K562 (cell line): ENCODE measurements at regions not wholly inside any gene's neighbourhood (a gene's known extent, or its start where the extent isn't known, plus 50 kb on each side); places are given as distances from the start of the nearest gene placed in this dataset.

Experiments used
- ATAC-seq: fragments of 200-7000 bp; cut with Tn5 transposase; 3 replicates; pipeline ENCODE4 v1.9.1; 2020; ENCODE audit warnings: moderate library complexity
- BruUV-seq: library from RNA; stranded (reverse); fragments of 400-500 nt; replicated peaks from 2 replicates; lab custom pipeline; 2021; lab: Mats Ljungman, UMichigan
- CTCF ChIA-PET: fragments of 300-600 bp; formaldehyde crosslinking; extraction: SDS; loops from one replicate; lab custom pipeline; 2021; ENCODE audit warnings: low intra/inter-chr PET ratio; lab: Yijun Ruan, JAX
- POLR2A ChIA-PET: fragments of 300-600, 350-650 bp; sonication (Branson Sonifier 250); formaldehyde crosslinking; extraction: SDS; loops from one replicate; lab custom pipeline; 2021; ENCODE audit warnings: antibody characterized with exemption, inconsistent platforms; lab: Yijun Ruan, JAX
- DNase-seq, 4 experiments: peaks; one replicate each; pipeline versions ENCODE4 v3.0.0 to v3.0.0-alpha.2; 2011 to 2018; ENCODE audit warnings: low spot score in 3 of 4, mixed read lengths in 3 of 4; ENCODE audit errors: extremely low read depth in 1 of 4
- FAIRE-seq: peaks from 2 replicates; lab custom pipeline; 2011; peaks lifted over from hg19 to GRCh38; lab: Jason Lieb, UNC
- H2AFZ ChIP-seq: 2 replicates; pipeline ENCODE4 v1.6.0; 2011; ENCODE audit warnings: low read depth, low read length, control low read depth, inconsistent platforms
- H3K27ac ChIP-seq: fragments of 200-600 bp; 3 replicates; pipeline ENCODE4 v1.8.0; 2011; ENCODE audit warnings: low read depth, mild to moderate bottlenecking, control low read depth, inconsistent platforms, low read length, moderate library complexity, mixed read lengths; ENCODE audit errors: extremely low read depth
- H3K27me3 ChIP-seq, 2 experiments: fragments of 300-600 bp in 1 of 2; 2 replicates in 1 of 2; 3 replicates in 1 of 2; pipeline versions ENCODE4 v1.6.0 to v1.8.0; 2011; ENCODE audit warnings: inconsistent platforms in 2 of 2, low read length in 2 of 2, mild to moderate bottlenecking in 1 of 2, mixed read lengths in 1 of 2, moderate library complexity in 1 of 2; ENCODE audit not compliant: control insufficient read depth in 2 of 2, insufficient read depth in 2 of 2
- H3K36me3 ChIP-seq: fragments of 300-600 bp; 3 replicates; pipeline ENCODE4 v1.8.0; 2011; ENCODE audit warnings: mild to moderate bottlenecking, low read length, inconsistent platforms; ENCODE audit not compliant: control insufficient read depth, insufficient read depth
- H3K4me1 ChIP-seq, 2 experiments: fragments of 200-600 bp in 1 of 2; replicated peaks in 1 of 2; 2 replicates in 1 of 2; 3 replicates in 1 of 2; pipeline versions ENCODE4 v1.5.1 to v1.8.0; 2011; ENCODE audit warnings: inconsistent platforms in 2 of 2, low read length in 2 of 2, mild to moderate bottlenecking in 1 of 2, mixed read lengths in 1 of 2, moderate library complexity in 1 of 2; ENCODE audit not compliant: control insufficient read depth in 2 of 2, insufficient read depth in 2 of 2
- H3K4me2 ChIP-seq: 2 replicates; pipeline ENCODE4 v1.6.1; 2011; ENCODE audit warnings: low read length, control low read depth, inconsistent platforms, mixed read lengths; ENCODE audit not compliant: insufficient read depth
- H3K4me3 ChIP-seq: fragments of 200-600 bp; sonication (generic), shearing (Covaris generic); 2 replicates; pipeline ENCODE4 v1.5.1; 2016; ENCODE audit warnings: control low read depth, inconsistent platforms
- H3K79me2 ChIP-seq: fragments of 200-600 bp; 3 replicates; pipeline ENCODE4 v1.8.0; 2011; ENCODE audit warnings: low read length, inconsistent platforms; ENCODE audit not compliant: control insufficient read depth, insufficient read depth
- H3K9ac ChIP-seq, 2 experiments: 2 replicates each; pipeline versions ENCODE4 v1.6.0 to v1.6.1; 2011; ENCODE audit warnings: low read depth in 2 of 2, low read length in 2 of 2, control low read depth in 1 of 2, inconsistent platforms in 1 of 2, mild to moderate bottlenecking in 1 of 2, mixed read lengths in 1 of 2; ENCODE audit not compliant: insufficient read depth in 1 of 2
- H3K9me1 ChIP-seq: one replicate; pipeline ENCODE4 v1.6.0; 2011; ENCODE audit warnings: inconsistent platforms, mild to moderate bottlenecking, low read length, moderate library complexity; ENCODE audit not compliant: control insufficient read depth, insufficient read depth
- H3K9me3 ChIP-seq: replicated peaks from 2 replicates; pipeline ENCODE4 v1.5.1; 2011; ENCODE audit warnings: low read depth, low read length, inconsistent platforms; ENCODE audit not compliant: control insufficient read depth, insufficient read depth
- H4K20me1 ChIP-seq: replicated peaks from 2 replicates; pipeline ENCODE4 v1.6.1; 2011; ENCODE audit warnings: low read length, inconsistent platforms, mixed read lengths; ENCODE audit not compliant: control insufficient read depth, insufficient read depth
- ATF1 ChIP-seq, 2 experiments: fragments of 450-650 bp in 1 of 2; IDR thresholded peaks; 2 replicates each; pipeline ENCODE4 v1.6.1; 2016; ENCODE audit warnings: missing compliant biosample characterization in 1 of 2, missing genetic modification characterization in 1 of 2
- FOXA1 ChIP-seq: fragments of 450-650 bp; IDR thresholded peaks from 2 replicates; pipeline ENCODE4 v1.6.1; 2016; ENCODE audit warnings: mild to moderate bottlenecking, borderline replicate concordance
- GTF2A2 ChIP-seq: IDR thresholded peaks from 2 replicates; pipeline ENCODE4 v1.6.1; 2016; ENCODE audit warnings: mild to moderate bottlenecking, missing genetic modification characterization, missing compliant biosample characterization
- HDAC8 ChIP-seq: fragments of 450-650 bp; IDR thresholded peaks from 2 replicates; pipeline ENCODE4 v1.6.1; 2016; ENCODE audit warnings: mild to moderate bottlenecking, missing genetic modification characterization, moderate library complexity, missing compliant biosample characterization
- NEUROD1 ChIP-seq: fragments of 150-350 bp; IDR thresholded peaks from 2 replicates; pipeline ENCODE4 v1.6.1; 2014; ENCODE audit warnings: borderline replicate concordance, low read length, low read depth; ENCODE audit not compliant: partially characterized antibody
- TCFL5 ChIP-seq: fragments of 250-450 bp; sonication (Bioruptor Pico); conservative IDR thresholded peaks from 2 replicates; pipeline ENCODE4 v1.6.1; 2021; ENCODE audit warnings: mild to moderate bottlenecking, moderate library complexity, matching md5 sums
- WGBS: fragments of 100-300 bp; shearing (Covaris generic); methylation state at CpG from one replicate; pipeline ENCODE4 v1.1.6; 2016; ENCODE audit warnings: low coverage, mixed read lengths; ENCODE audit not compliant: insufficient coverage; ENCODE audit errors: missing lambda C conversion rate; 5-methylcytosine and 5-hydroxymethylcytosine counted together
- in situ Hi-C: fragments of 300-500 bp; cut with MboI; formaldehyde crosslinking; loops from 4 replicates; pipeline ENCODE4 v1.15.0; 2018; ENCODE audit warnings: inconsistent platforms, mixed read lengths
- intact Hi-C: fragments of 100-400 bp; cut with micrococcal nuclease; formaldehyde crosslinking; loops from 2 replicates; pipeline ENCODE4 v1.14.2; 2022
- TF ChIP-seq, protein P1 (sequence below): fragments of 450-650 bp; formaldehyde crosslinking; IDR thresholded peaks from 2 replicates; pipeline ENCODE4 v1.4.0; 2020; ENCODE audit warnings: mild to moderate bottlenecking

DNA sequence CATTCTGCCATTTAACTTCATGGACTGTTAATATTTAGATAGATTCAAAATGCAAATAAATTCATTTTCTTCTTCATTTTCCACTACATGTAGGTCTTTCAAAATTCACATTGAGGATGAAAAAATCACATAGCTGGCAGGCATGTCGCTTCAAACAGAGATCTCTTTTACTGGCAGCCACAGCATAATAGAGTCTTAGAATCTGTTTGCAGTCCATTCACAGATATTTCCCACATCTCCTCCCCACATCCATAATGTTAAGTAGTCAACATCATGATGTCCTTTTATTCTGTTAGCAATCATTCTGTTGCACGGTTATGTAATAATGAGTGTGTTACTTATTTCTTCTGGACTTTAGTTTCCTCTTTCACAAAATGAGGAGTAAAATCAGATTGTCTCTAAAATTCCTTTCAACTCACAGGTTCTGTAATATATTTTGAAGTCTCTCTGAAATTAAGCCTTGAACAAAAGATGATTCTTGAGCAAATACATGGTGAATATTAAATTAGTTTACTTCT, 257.5 kb upstream of the SNX7 start:
- H3K9ac ChIP-seq, result no peak overlapping the region
- no peaks in the 10 kb centered on the region for H4K20me1 ChIP-seq
- H3K36me3 ChIP-seq, result no peaks in the 10 kb centered on the region
- H3K4me2 ChIP-seq, result no peak overlapping the region
- in situ Hi-C loops (no loop called here), intact Hi-C loops (no loop called here)
- H3K27ac ChIP-seq, result no peak overlapping the region
- no peak for ATAC-seq
- BruUV-seq, result no TSS peak
- no peaks in the 10 kb centered on the region for H3K79me2 ChIP-seq
- ChIA-PET CTCF (no interaction called here), POLR2A (no interaction called here)
- no peak overlapping the region for H2AFZ ChIP-seq
- H3K4me3 ChIP-seq, result no peak overlapping the region
- TF ChIP-seq FOXA1, result no peak
- TF ChIP-seq, protein P1, sequence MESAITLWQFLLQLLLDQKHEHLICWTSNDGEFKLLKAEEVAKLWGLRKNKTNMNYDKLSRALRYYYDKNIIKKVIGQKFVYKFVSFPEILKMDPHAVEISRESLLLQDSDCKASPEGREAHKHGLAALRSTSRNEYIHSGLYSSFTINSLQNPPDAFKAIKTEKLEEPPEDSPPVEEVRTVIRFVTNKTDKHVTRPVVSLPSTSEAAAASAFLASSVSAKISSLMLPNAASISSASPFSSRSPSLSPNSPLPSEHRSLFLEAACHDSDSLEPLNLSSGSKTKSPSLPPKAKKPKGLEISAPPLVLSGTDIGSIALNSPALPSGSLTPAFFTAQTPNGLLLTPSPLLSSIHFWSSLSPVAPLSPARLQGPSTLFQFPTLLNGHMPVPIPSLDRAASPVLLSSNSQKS (CRISPR knock-in tag), result no peak
- no peak for TF ChIP-seq HDAC8
- no peak for TF ChIP-seq NEUROD1
- TF ChIP-seq GTF2A2 (tag), result no peak
- TF ChIP-seq ATF1 (CRISPR knock-in tag; IDR thresholded peaks at IDR 0.05), result no peak
- no peak for TF ChIP-seq ATF1 (tag; IDR thresholded peaks at IDR 0.05)
- TF ChIP-seq TCFL5 (CRISPR knock-in tag), result no peak
- 0% methylated on average over 2 of the region's 2 CpGs for WGBS
- no peaks in the 10 kb centered on the region for H3K9me3 ChIP-seq
- no peaks in the 10 kb centered on the region for H3K9me1 ChIP-seq
- H3K27me3 ChIP-seq, result no peaks in the 10 kb centered on the region
- no peak for FAIRE-seq
- no peaks in the 10 kb centered on the region for H3K4me1 ChIP-seq
- DNase-seq, result no peak
